ENCODE measurements at regions not wholly inside any gene's neighbourhood (a gene's known extent, or its start where the extent isn't known, plus 50 kb on each side); places are given as distances from the start of the nearest gene placed in this dataset.

- no peak overlapping the region for H4K8ac ChIP-seq (ENCODE audit: low read depth, low read length)
- no peaks in the 10 kb centered on the region for H3K36me3 ChIP-seq (replicated peaks in 1 of 2; ENCODE audit: control insufficient read depth in 2 of 2, insufficient read depth in 2 of 2, low read length in 2 of 2)
- H2AK5ac ChIP-seq (ENCODE audit: low read depth, low read length), result no peak overlapping the region
- no peak overlapping the region for H3K18ac ChIP-seq (ENCODE audit: low read length)
- H2BK15ac ChIP-seq (ENCODE audit: low read length), result no peak overlapping the region
- no peak overlapping the region for H3K4me3 ChIP-seq (ENCODE audit: low read length in 2 of 2)
- H2AFZ ChIP-seq (ENCODE audit: low read length), result no peak overlapping the region
- no peak overlapping the region for H2BK120ac ChIP-seq (ENCODE audit: low read depth, low read length)
- H3K27me3 ChIP-seq (ENCODE audit: control insufficient read depth in 3 of 3, insufficient read depth in 3 of 3, low read depth in 1 of 3, low read length in 3 of 3), result peaks cover 0 to 36% (median 2%) of the 10 kb centered on the region in 3 experiments
- no peak overlapping the region for H2BK12ac ChIP-seq (ENCODE audit: low read length)
- H4K91ac ChIP-seq (ENCODE audit: low read depth, low read length, poor library complexity), result no peak overlapping the region
- H3K79me1 ChIP-seq (ENCODE audit: low read depth, low read length), result no peaks in the 10 kb centered on the region
- H3K14ac ChIP-seq (ENCODE audit: low read length), result no peak overlapping the region
- no peak overlapping the region for H2BK5ac ChIP-seq (ENCODE audit: low read length)
- H3K4me2 ChIP-seq (ENCODE audit: insufficient read depth, low read length, poor library complexity, severe bottlenecking), result no peak overlapping the region
- no peak overlapping the region for H3K27ac ChIP-seq (replicated peaks; ENCODE audit: low read length)
- no CpG with 5 or more reads among the region's 5 CpGs for WGBS, 2 donors (ENCODE audit: extremely low coverage in 2 of 2, insufficient read length in 2 of 2, insufficient replicate concordance in 1 of 2)
- H3K4me1 ChIP-seq (ENCODE audit: control insufficient read depth in 2 of 2, insufficient read depth in 1 of 2, low read depth in 1 of 2, low read length in 2 of 2), result peaks cover 0 to 3% of the 10 kb centered on the region in 2 donors
- H3K9ac ChIP-seq (ENCODE audit: low read depth, low read length, poor library complexity), result no peak overlapping the region
- no peak overlapping the region for H3K4ac ChIP-seq (ENCODE audit: low read length)
- no peaks in the 10 kb centered on the region for H3K9me3 ChIP-seq (replicated peaks in 1 of 2; ENCODE audit: control insufficient read depth in 2 of 2, insufficient read depth in 1 of 2, low read depth in 1 of 2, low read length in 2 of 2)
- H3K23ac ChIP-seq (ENCODE audit: low read depth, low read length, poor library complexity), result no peak overlapping the region
- DNase-seq (ENCODE audit: low spot score), result no peak
Observed at GRCh38 chr10:128538671-128539070, 412.4 kb upstream of the MKI67 start.

DNA sequence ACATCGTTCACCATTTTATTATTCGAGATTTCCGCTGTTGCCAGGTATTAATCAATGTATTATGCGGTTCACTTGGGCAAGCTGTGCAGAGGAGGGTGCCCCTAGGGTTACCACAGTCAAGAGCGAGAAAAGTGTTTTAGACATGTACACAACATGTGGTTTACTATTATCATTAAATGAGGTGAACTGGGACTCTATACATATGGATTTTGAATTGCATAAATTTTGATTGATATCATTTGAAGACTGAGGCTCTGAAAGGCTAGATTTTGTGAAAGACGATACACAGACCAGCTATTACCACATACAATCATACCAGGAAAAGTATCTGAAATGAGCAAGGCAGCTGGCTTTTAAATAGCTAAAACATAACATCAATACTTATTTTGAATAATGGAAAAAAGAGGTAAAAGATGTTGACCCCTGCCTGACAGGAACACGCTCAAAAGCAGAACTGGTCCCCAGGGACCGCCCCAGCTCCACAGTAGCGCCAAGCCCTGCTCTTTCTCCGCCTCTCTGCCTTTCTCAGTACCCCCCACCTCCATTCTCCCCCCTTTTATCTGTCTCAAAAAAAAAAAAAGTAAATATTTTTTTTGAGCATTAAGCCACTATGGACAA lies 413.4 kb upstream of the MKI67 start:
- Histone ChIP-seq H2AFZ (ENCODE audit: low read length) (no peak overlapping the region), H2BK15ac (ENCODE audit: low read length) (no peak overlapping the region), H4K8ac (ENCODE audit: low read depth, low read length) (no peak overlapping the region), H3K4me1 (ENCODE audit: control insufficient read depth in 2 of 2, insufficient read depth in 1 of 2, low read depth in 1 of 2, low read length in 2 of 2) (peaks cover 0 to 3% of the 10 kb centered on the region in 2 donors), H2BK120ac (ENCODE audit: low read depth, low read length) (no peak overlapping the region), H3K79me1 (ENCODE audit: low read depth, low read length) (no peaks in the 10 kb centered on the region), H2AK5ac (ENCODE audit: low read depth, low read length) (no peak overlapping the region), H3K27me3 (ENCODE audit: control insufficient read depth in 3 of 3, insufficient read depth in 3 of 3, low read depth in 1 of 3, low read length in 3 of 3) (peaks cover 0 to 36% (median 2%) of the 10 kb centered on the region in 3 experiments), H3K36me3 (replicated peaks in 1 of 2; ENCODE audit: control insufficient read depth in 2 of 2, insufficient read depth in 2 of 2, low read length in 2 of 2) (no peaks in the 10 kb centered on the region), H3K18ac (ENCODE audit: low read length) (no peak overlapping the region), H4K91ac (ENCODE audit: low read depth, low read length, poor library complexity) (no peak overlapping the region), H2BK5ac (ENCODE audit: low read length) (no peak overlapping the region), H3K9ac (ENCODE audit: low read depth, low read length, poor library complexity) (no peak overlapping the region), H3K4ac (ENCODE audit: low read length) (no peak overlapping the region), H2BK12ac (ENCODE audit: low read length) (no peak overlapping the region), H3K23ac (ENCODE audit: low read depth, low read length, poor library complexity) (no peak overlapping the region), H3K4me2 (ENCODE audit: insufficient read depth, low read length, poor library complexity, severe bottlenecking) (no peak overlapping the region), H3K9me3 (replicated peaks in 1 of 2; ENCODE audit: control insufficient read depth in 2 of 2, insufficient read depth in 1 of 2, low read depth in 1 of 2, low read length in 2 of 2) (no peaks in the 10 kb centered on the region), H3K27ac (replicated peaks; ENCODE audit: low read length) (no peak overlapping the region), H3K14ac (ENCODE audit: low read length) (no peak overlapping the region), H3K4me3 (ENCODE audit: low read length in 2 of 2) (no peak overlapping the region)
- no CpG with 5 or more reads among the region's 10 CpGs for WGBS, 2 donors (ENCODE audit: extremely low coverage in 2 of 2, insufficient read length in 2 of 2, insufficient replicate concordance in 1 of 2)
- DNase-seq (ENCODE audit: low spot score), result no peak

GRCh38 chr10:128540128-128540762 lies 414.0 kb upstream of the MKI67 start:
- DNase-seq (ENCODE audit: low spot score), result no peak

More at GRCh38 chr10:128540128-128540762, 414.0 kb upstream of the MKI67 start:
- H3K4me1 ChIP-seq (ENCODE audit: control insufficient read depth in 2 of 2, insufficient read depth in 1 of 2, low read depth in 1 of 2, low read length in 2 of 2), result peaks cover 0 to 3% of the 10 kb centered on the region in 2 donors
- H3K27me3 ChIP-seq (ENCODE audit: control insufficient read depth in 3 of 3, insufficient read depth in 3 of 3, low read depth in 1 of 3, low read length in 3 of 3), result peaks cover 0 to 36% (median 2%) of the 10 kb centered on the region in 3 experiments
- H3K18ac ChIP-seq (ENCODE audit: low read length), result peak overlapping the region; percentile 50
- H3K4me3 ChIP-seq (ENCODE audit: low read length in 2 of 2), result peak overlapping the region in 1 of 2 donors; percentile 63
- H3K23ac ChIP-seq (ENCODE audit: low read depth, low read length, poor library complexity), result no peak overlapping the region
- H3K27ac ChIP-seq (replicated peaks; ENCODE audit: low read length), result no peak overlapping the region
- no peak overlapping the region for H2BK12ac ChIP-seq (ENCODE audit: low read length)
- no peak overlapping the region for H2AK5ac ChIP-seq (ENCODE audit: low read depth, low read length)
- no peak overlapping the region for H2AFZ ChIP-seq (ENCODE audit: low read length)
- no peak overlapping the region for H4K91ac ChIP-seq (ENCODE audit: low read depth, low read length, poor library complexity)
- H3K36me3 ChIP-seq (replicated peaks in 1 of 2; ENCODE audit: control insufficient read depth in 2 of 2, insufficient read depth in 2 of 2, low read length in 2 of 2), result no peaks in the 10 kb centered on the region
- H3K4me2 ChIP-seq (ENCODE audit: insufficient read depth, low read length, poor library complexity, severe bottlenecking), result peak overlapping the region; percentile 88
- H2BK120ac ChIP-seq (ENCODE audit: low read depth, low read length), result no peak overlapping the region
- H3K9ac ChIP-seq (ENCODE audit: low read depth, low read length, poor library complexity), result peak overlapping the region; percentile 38
- no peak overlapping the region for H4K8ac ChIP-seq (ENCODE audit: low read depth, low read length)
- H2BK15ac ChIP-seq (ENCODE audit: low read length), result no peak overlapping the region
- no peak overlapping the region for H2BK5ac ChIP-seq (ENCODE audit: low read length)
- no CpG with 5 or more reads among the region's 38 CpGs for WGBS, 2 donors (ENCODE audit: extremely low coverage in 2 of 2, insufficient read length in 2 of 2, insufficient replicate concordance in 1 of 2)
- H3K9me3 ChIP-seq (replicated peaks in 1 of 2; ENCODE audit: control insufficient read depth in 2 of 2, insufficient read depth in 1 of 2, low read depth in 1 of 2, low read length in 2 of 2), result no peaks in the 10 kb centered on the region
- H3K4ac ChIP-seq (ENCODE audit: low read length), result no peak overlapping the region
- no peaks in the 10 kb centered on the region for H3K79me1 ChIP-seq (ENCODE audit: low read depth, low read length)
- H3K14ac ChIP-seq (ENCODE audit: low read length), result no peak overlapping the region

Measured in neuronal stem cell (in vitro differentiated cells).